IMR-90 (cell line): ENCODE measurements at regions not wholly inside any gene's neighbourhood (a gene's known extent, or its start where the extent isn't known, plus 50 kb on each side); places are given as distances from the start of the nearest gene placed in this dataset.

Source experiments
- ATAC-seq: fragments of 200-7000 bp; cut with Tn5 transposase; 2 replicates; pipeline ENCODE4 v1.9.1; 2020; ENCODE audit warnings: low read depth, mild to moderate bottlenecking, moderate library complexity
- BruUV-seq: library from RNA; stranded (reverse); fragments of 400-500 nt; replicated peaks from 2 replicates; lab custom pipeline; 2021; lab: Mats Ljungman, UMichigan
- CTCF ChIA-PET: fragments of 300-600 bp; formaldehyde crosslinking; extraction: SDS; loops from one replicate; lab custom pipeline; 2021; ENCODE audit warnings: antibody characterized with exemption; lab: Yijun Ruan, JAX
- POLR2A ChIA-PET: fragments of 300-600 bp; sonication (Branson Sonifier 250); formaldehyde crosslinking; loops from one replicate; lab custom pipeline; 2022; ENCODE audit warnings: antibody characterized with exemption; ENCODE audit not compliant: unreplicated experiment; lab: Charles Lee
- DNase-seq: peaks from one replicate; pipeline ENCODE4 v3.0.0; 2013
- H2AFZ ChIP-seq: replicated peaks from 2 replicates; pipeline ENCODE3; 2013; ENCODE audit warnings: low read length, mild to moderate bottlenecking; ENCODE audit not compliant: poor library complexity
- H2AK5ac ChIP-seq: 2 replicates; pipeline ENCODE4 v1.6.1; 2013; ENCODE audit warnings: low read depth, low read length, inconsistent platforms
- H2AK9ac ChIP-seq: replicated peaks from 2 replicates; pipeline ENCODE3; 2013; ENCODE audit warnings: mild to moderate bottlenecking, low read depth, low read length, moderate library complexity; ENCODE audit not compliant: poor library complexity
- H2BK120ac ChIP-seq: 2 replicates; pipeline ENCODE4 v1.6.1; 2013; ENCODE audit warnings: low read depth, low read length, inconsistent platforms
- H2BK15ac ChIP-seq: 3 replicates; pipeline ENCODE4 v1.6.1; 2013; ENCODE audit warnings: low read depth, low read length, inconsistent platforms
- H2BK20ac ChIP-seq: 2 replicates; pipeline ENCODE4 v1.6.1; 2013; ENCODE audit warnings: low read depth, mild to moderate bottlenecking, inconsistent platforms, low read length, moderate library complexity
- H2BK5ac ChIP-seq: 2 replicates; pipeline ENCODE4 v1.6.1; 2013; ENCODE audit warnings: mild to moderate bottlenecking, low read depth, low read length, inconsistent platforms; ENCODE audit not compliant: poor library complexity, severe bottlenecking
- H3K14ac ChIP-seq: replicated peaks from 2 replicates; pipeline ENCODE4 v1.6.1; 2013; ENCODE audit warnings: low read depth, low read length, inconsistent platforms
- H3K18ac ChIP-seq: 2 replicates; pipeline ENCODE4 v1.6.1; 2013; ENCODE audit warnings: low read depth, low read length, control low read depth
- H3K23ac ChIP-seq: 2 replicates; pipeline ENCODE4 v1.6.1; 2013; ENCODE audit warnings: low read depth, low read length, inconsistent platforms
- H3K27ac ChIP-seq: 2 replicates; pipeline ENCODE4 v1.5.1; 2013; ENCODE audit warnings: mild to moderate bottlenecking, control low read depth, low read length; ENCODE audit not compliant: insufficient read depth
- H3K27me3 ChIP-seq: 2 replicates; pipeline ENCODE4 v1.6.1; 2013; ENCODE audit warnings: low read length; ENCODE audit not compliant: control insufficient read depth, insufficient read depth
- H3K36me3 ChIP-seq: 2 replicates; pipeline ENCODE4 v1.6.1; 2013; ENCODE audit warnings: low read length, mixed read lengths; ENCODE audit not compliant: control insufficient read depth, insufficient read depth
- H3K4ac ChIP-seq: 2 replicates; pipeline ENCODE4 v1.6.1; 2013; ENCODE audit warnings: low read depth, low read length, inconsistent platforms
- H3K4me1 ChIP-seq: 2 replicates; pipeline ENCODE4 v1.6.1; 2013; ENCODE audit warnings: low read length, mixed read lengths; ENCODE audit not compliant: control insufficient read depth, insufficient read depth
- H3K4me2 ChIP-seq: 2 replicates; pipeline ENCODE4 v1.6.1; 2013; ENCODE audit warnings: low read depth, mild to moderate bottlenecking, control low read depth, low read length, moderate library complexity
- H3K4me3 ChIP-seq: 2 replicates; pipeline ENCODE4 v1.5.1; 2013; ENCODE audit warnings: low read depth, mild to moderate bottlenecking, control low read depth, low read length, moderate library complexity; ENCODE audit not compliant: insufficient read depth
- H3K56ac ChIP-seq: 2 replicates; pipeline ENCODE4 v1.6.1; 2013; ENCODE audit warnings: low read length, inconsistent platforms; ENCODE audit not compliant: insufficient read depth; ENCODE audit errors: extremely low read depth
- H3K79me1 ChIP-seq, 2 experiments: 2 replicates each; pipeline ENCODE4 v1.6.1; 2013; ENCODE audit warnings: low read length in 2 of 2, inconsistent platforms in 1 of 2, low read depth in 1 of 2
- H3K9ac ChIP-seq: 2 replicates; pipeline ENCODE4 v1.6.1; 2013; ENCODE audit warnings: low read depth, low read length, control low read depth
- H3K9me1 ChIP-seq: 2 replicates; pipeline ENCODE4 v1.6.1; 2013; ENCODE audit warnings: low read length, inconsistent platforms; ENCODE audit not compliant: insufficient read depth
- H3K9me3 ChIP-seq: 2 replicates; pipeline ENCODE4 v1.6.1; 2013; ENCODE audit warnings: low read length; ENCODE audit not compliant: control insufficient read depth, insufficient read depth
- H4K20me1 ChIP-seq: 2 replicates; pipeline ENCODE4 v1.6.1; 2013; ENCODE audit warnings: low read length, inconsistent platforms; ENCODE audit not compliant: insufficient read depth
- H4K5ac ChIP-seq: 2 replicates; pipeline ENCODE4 v1.6.1; 2013; ENCODE audit warnings: mild to moderate bottlenecking, low read depth, low read length, control low read depth
- H4K8ac ChIP-seq, 2 experiments: 2 replicates each; pipeline ENCODE4 v1.6.1; 2013; ENCODE audit warnings: low read depth in 2 of 2, low read length in 2 of 2, control low read depth in 1 of 2, inconsistent platforms in 1 of 2
- H4K91ac ChIP-seq: 2 replicates; pipeline ENCODE4 v1.6.1; 2013; ENCODE audit warnings: low read depth, low read length, inconsistent platforms; ENCODE audit not compliant: insufficient read depth
- CHD1 ChIP-seq: IDR thresholded peaks from 2 replicates; pipeline ENCODE4 v1.6.1; 2012; ENCODE audit warnings: low read depth, low read length, improper control_type of control experiment
- MAFK ChIP-seq: IDR thresholded peaks from 2 replicates; pipeline ENCODE4 v1.6.1; 2012; ENCODE audit warnings: low read depth, low read length, improper control_type of control experiment
- MXI1 ChIP-seq: IDR thresholded peaks from 2 replicates; pipeline ENCODE4 v1.6.1; 2012; ENCODE audit warnings: low read depth, mild to moderate bottlenecking, low read length, moderate library complexity, borderline replicate concordance
- NFE2L2 ChIP-seq: fragments of 150-350 bp; IDR thresholded peaks from 2 replicates; pipeline ENCODE4 v1.6.1; 2016; ENCODE audit warnings: low read depth, mild to moderate bottlenecking, low read length
- POLR2A ChIP-seq: IDR thresholded peaks from 2 replicates; pipeline ENCODE4 v1.6.1; 2012; ENCODE audit warnings: mild to moderate bottlenecking, low read depth, low read length
- RAD21 ChIP-seq: IDR thresholded peaks from 2 replicates; pipeline ENCODE4 v1.6.1; 2012; ENCODE audit warnings: low read length, improper control_type of control experiment
- USF2 ChIP-seq: fragments of 150-350 bp; IDR thresholded peaks from 2 replicates; pipeline ENCODE4 v1.6.1; 2017; ENCODE audit warnings: mild to moderate bottlenecking, antibody characterized with exemption, low read length, low read depth
- WGBS, 2 experiments: methylation state at CpG; one replicate each; pipeline versions ENCODE4 v1.1.5 to v1.1.7; 2013; ENCODE audit warnings: missing lambda C conversion rate in 2 of 2; ENCODE audit not compliant: insufficient read length in 1 of 2; ENCODE audit errors: extremely low coverage in 2 of 2; 5-methylcytosine and 5-hydroxymethylcytosine counted together
- dilution Hi-C: fragments of 300-500 bp; cut with HindIII; formaldehyde crosslinking; loops from one replicate; pipeline ENCODE4 v1.14.3; 2018; ENCODE audit warnings: low sequenced_read_pairs; ENCODE audit not compliant: unreplicated experiment
- in situ Hi-C: fragments of 300-500 bp; cut with MboI; formaldehyde crosslinking; loops from 3 replicates; pipeline ENCODE4 v1.14.3; 2019; ENCODE audit warnings: low sequenced_read_pairs, inconsistent platforms, mixed read lengths
- intact Hi-C: fragments of 100-400 bp; cut with micrococcal nuclease; formaldehyde crosslinking; loops from 2 replicates; pipeline ENCODE4 v1.10.0; 2022

GRCh38 chr2:120503206-120503792 is 157.4 kb downstream of the INHBB start:
- no peak overlapping the region for H3K56ac ChIP-seq
- H3K4me1 ChIP-seq, result peaks cover 1% of the 10 kb centered on the region; the same call in 1 of the 2 replicates
- H3K18ac ChIP-seq, result no peak overlapping the region
- ATAC-seq (no peak), DNase-seq (no peak)
- dilution Hi-C loops, result no loop called here
- H4K91ac ChIP-seq, result no peak overlapping the region
- ChIA-PET POLR2A (no interaction called here), CTCF (no interaction called here)
- H2BK120ac ChIP-seq, result no peak overlapping the region
- no peaks in the 10 kb centered on the region; the same call in 1 of the 2 replicates for H3K9me1 ChIP-seq
- no peak overlapping the region for H3K27ac ChIP-seq
- H2AK9ac ChIP-seq, result no peak overlapping the region
- intact Hi-C loops, result no loop called here
- peaks cover 42% of the 10 kb centered on the region for H3K27me3 ChIP-seq
- no peak overlapping the region for H2BK15ac ChIP-seq
- no peak overlapping the region for H3K4ac ChIP-seq
- no peak overlapping the region for H2BK5ac ChIP-seq
- H4K20me1 ChIP-seq, result no peaks in the 10 kb centered on the region
- no peak overlapping the region for H3K9ac ChIP-seq
- no peak overlapping the region for H3K14ac ChIP-seq
- no peak overlapping the region for H3K4me3 ChIP-seq
- H2AFZ ChIP-seq, result no peak overlapping the region
- H3K23ac ChIP-seq, result no peak overlapping the region
- H3K4me2 ChIP-seq, result no peak overlapping the region
- TF ChIP-seq MAFK (no peak), MXI1 (no peak), NFE2L2 (no peak), USF2 (no peak), CHD1 (no peak), POLR2A (no peak), RAD21 (no peak)
- H3K36me3 ChIP-seq, result no peaks in the 10 kb centered on the region
- WGBS, 2 experiments, result 84% methylated on average over 6 of the region's 17 CpGs; no CpG with 5 or more reads in 1 of the 2 experiments
- H2BK20ac ChIP-seq, result no peak overlapping the region
- H3K9me3 ChIP-seq, result no peaks in the 10 kb centered on the region
- no TSS peak for BruUV-seq
- no peak overlapping the region for H2AK5ac ChIP-seq
- no peak overlapping the region for H4K8ac ChIP-seq
- in situ Hi-C loops, result no loop called here
- no peaks in the 10 kb centered on the region for H3K79me1 ChIP-seq
- H4K5ac ChIP-seq, result no peak overlapping the region
